Neural cell (in vitro differentiated cells): ENCODE measurements at regions not wholly inside any gene's neighbourhood (a gene's known extent, or its start where the extent isn't known, plus 50 kb on each side); places are given as distances from the start of the nearest gene placed in this dataset.

Experiments
- H2AFZ ChIP-seq: fragments of 200-600, 300-800 bp; sonication (generic), shearing (Covaris generic); 2 replicates; pipeline ENCODE4 v1.6.0; 2014; ENCODE audit warnings: low read depth, mild to moderate bottlenecking, antibody characterized with exemption, low read length, moderate library complexity
- H3F3A ChIP-seq: fragments of 200-600 bp; shearing (Covaris generic); 2 replicates; pipeline ENCODE4 v1.6.1; 2016; ENCODE audit warnings: mild to moderate bottlenecking, moderate library complexity, mixed read lengths, antibody characterized with exemption, low read length; ENCODE audit not compliant: insufficient read depth, poor library complexity, severe bottlenecking
- H3K27ac ChIP-seq: fragments of 200-600, 300-800 bp; sonication (generic), shearing (Covaris generic); 2 replicates; pipeline ENCODE4 v1.5.1; 2014; ENCODE audit warnings: mild to moderate bottlenecking, low read length, moderate library complexity
- H3K27me3 ChIP-seq: fragments of 300-800, 200-600 bp; sonication (generic), shearing (Covaris generic); 2 replicates; pipeline ENCODE4 v1.6.0; 2014; ENCODE audit warnings: mild to moderate bottlenecking, low read depth, low read length, moderate library complexity; ENCODE audit not compliant: insufficient read depth
- H3K36me3 ChIP-seq: fragments of 300-800, 200-600 bp; sonication (generic), shearing (Covaris generic); 2 replicates; pipeline ENCODE4 v1.5.1; 2014; ENCODE audit warnings: mild to moderate bottlenecking, antibody characterized with exemption, low read length, moderate library complexity; ENCODE audit not compliant: insufficient read depth
- H3K4me2 ChIP-seq: fragments of 300-800, 200-600 bp; sonication (generic), shearing (Covaris generic); 2 replicates; pipeline ENCODE4 v1.6.0; 2014; ENCODE audit warnings: mild to moderate bottlenecking, low read length
- H3K4me3 ChIP-seq: fragments of 300-800, 200-600 bp; sonication (generic), shearing (Covaris generic); 2 replicates; pipeline ENCODE4 v1.5.1; 2014; ENCODE audit warnings: mild to moderate bottlenecking, low read length, moderate library complexity
- H3K79me2 ChIP-seq: fragments of 200-600 bp; shearing (Covaris generic); replicated peaks from 2 replicates; pipeline ENCODE4 v1.6.0; 2014; ENCODE audit warnings: mild to moderate bottlenecking, low read length, moderate library complexity; ENCODE audit not compliant: insufficient read depth
- H3K9ac ChIP-seq: fragments of 300-800, 200-600 bp; sonication (generic), shearing (Covaris generic); 2 replicates; pipeline ENCODE4 v1.6.1; 2016; ENCODE audit warnings: mild to moderate bottlenecking, low read length, mixed read lengths
- H3K9me2 ChIP-seq: fragments of 200-600 bp; shearing (Covaris generic); 2 replicates; pipeline ENCODE4 v1.6.1; 2016; ENCODE audit warnings: mild to moderate bottlenecking, low read length, mixed read lengths; ENCODE audit not compliant: insufficient read depth
- H3K9me3 ChIP-seq: fragments of 200-600, 300-800 bp; sonication (generic), shearing (Covaris generic); 2 replicates; pipeline ENCODE4 v1.6.1; 2016; ENCODE audit warnings: mild to moderate bottlenecking, mixed run types, low read length, moderate library complexity, mixed read lengths
- H4K20me1 ChIP-seq: fragments of 200-600 bp; shearing (Covaris generic); 2 replicates; pipeline ENCODE4 v1.6.1; 2016; ENCODE audit warnings: mild to moderate bottlenecking, mixed run types; ENCODE audit not compliant: insufficient read depth
- CTCF ChIP-seq: fragments of 450-650 bp; IDR thresholded peaks from 2 replicates; pipeline ENCODE4 v1.5.1; 2014; ENCODE audit warnings: antibody characterized with exemption, mild to moderate bottlenecking, moderate library complexity; ENCODE audit not compliant: poor library complexity, severe bottlenecking
- EP300 ChIP-seq: fragments of 450-650 bp; conservative IDR thresholded peaks from 2 replicates; pipeline ENCODE4 v1.6.1; 2014; ENCODE audit warnings: antibody characterized with exemption, mild to moderate bottlenecking, moderate library complexity; ENCODE audit not compliant: poor library complexity, severe bottlenecking
- EZH2 ChIP-seq: fragments of 200-600, 300-800 bp; shearing (Covaris generic), sonication (generic); IDR thresholded peaks from 2 replicates; pipeline ENCODE4 v1.6.1; 2014; ENCODE audit warnings: antibody characterized with exemption, low read length, borderline replicate concordance, mild to moderate bottlenecking; ENCODE audit not compliant: insufficient read depth, poor library complexity, severe bottlenecking
- MXI1 ChIP-seq: fragments of 450-650 bp; conservative IDR thresholded peaks from 2 replicates; pipeline ENCODE4 v1.6.1; 2014; ENCODE audit warnings: antibody characterized with exemption, mild to moderate bottlenecking; ENCODE audit not compliant: poor library complexity, severe bottlenecking
- POLR2AphosphoS5 ChIP-seq: IDR thresholded peaks from 2 replicates; pipeline ENCODE4 v1.6.1; 2012
- RAD21 ChIP-seq: fragments of 450-650 bp; conservative IDR thresholded peaks from 2 replicates; pipeline ENCODE4 v1.6.1; 2014; ENCODE audit warnings: antibody characterized with exemption, mild to moderate bottlenecking, moderate library complexity
- REST ChIP-seq: IDR thresholded peaks from 2 replicates; pipeline ENCODE4 v1.6.1; 2012; ENCODE audit warnings: borderline replicate concordance
- SMC3 ChIP-seq: fragments of 450-650 bp; conservative IDR thresholded peaks from 2 replicates; pipeline ENCODE4 v1.6.1; 2014; ENCODE audit warnings: antibody characterized with exemption, mild to moderate bottlenecking, moderate library complexity; ENCODE audit not compliant: poor library complexity
- TAF1 ChIP-seq: IDR thresholded peaks from 2 replicates; pipeline ENCODE4 v1.6.1; 2012; ENCODE audit warnings: low read depth

- H3K27ac ChIP-seq, result peak overlapping the region; percentile 77
- H3F3A ChIP-seq, result no peaks in the 10 kb centered on the region
- peak overlapping the region; percentile 29 for H2AFZ ChIP-seq
- no peaks in the 10 kb centered on the region for H3K9me3 ChIP-seq
- peak overlapping the region; percentile 48 for H3K4me2 ChIP-seq
- no peak overlapping the region for H3K9ac ChIP-seq
- no peaks in the 10 kb centered on the region for H3K9me2 ChIP-seq
- H3K4me3 ChIP-seq, result peak overlapping the region; percentile 33
- H3K27me3 ChIP-seq, result no peaks in the 10 kb centered on the region
- no peaks in the 10 kb centered on the region for H4K20me1 ChIP-seq
- no peak for TF ChIP-seq MXI1
- H3K79me2 ChIP-seq, result no peaks in the 10 kb centered on the region
- H3K36me3 ChIP-seq, result no peaks in the 10 kb centered on the region
These were observed 400.9 kb upstream of the PDE3A start for GRCh38 chr12:19967431-19967830.

GRCh38 chr12:19970116-19970515, 398.2 kb upstream of the PDE3A start:
- TF ChIP-seq TAF1, result no peak
- no peak for TF ChIP-seq EP300
- no peak for TF ChIP-seq POLR2AphosphoS5
- no peak for TF ChIP-seq RAD21
- TF ChIP-seq REST, result no peak
- TF ChIP-seq CTCF, result no peak
- TF ChIP-seq SMC3, result no peak
- no peak for TF ChIP-seq EZH2
- TF ChIP-seq MXI1, result no peak
- no peak overlapping the region for H3K4me3 ChIP-seq
- H3K9me3 ChIP-seq, result no peaks in the 10 kb centered on the region
- H2AFZ ChIP-seq, result no peak overlapping the region
- H3K27ac ChIP-seq, result no peak overlapping the region
- no peak overlapping the region for H3K9ac ChIP-seq
- H3K36me3 ChIP-seq, result no peaks in the 10 kb centered on the region
- no peak overlapping the region for H3K4me2 ChIP-seq
- no peaks in the 10 kb centered on the region for H3F3A ChIP-seq
- no peaks in the 10 kb centered on the region for H3K79me2 ChIP-seq
- no peaks in the 10 kb centered on the region for H4K20me1 ChIP-seq
- no peaks in the 10 kb centered on the region for H3K9me2 ChIP-seq
- H3K27me3 ChIP-seq, result no peaks in the 10 kb centered on the region

GRCh38 chr12:19970821-19971220, 397.5 kb upstream of the PDE3A start:
- Histone ChIP-seq H3K4me2 (no peak overlapping the region), H3K79me2 (no peaks in the 10 kb centered on the region), H3K27ac (no peak overlapping the region)

More at GRCh38 chr12:19970821-19971220, 397.5 kb upstream of the PDE3A start:
- TF ChIP-seq MXI1, result no peak
- TF ChIP-seq TAF1, result no peak
- TF ChIP-seq POLR2AphosphoS5, result no peak
- TF ChIP-seq RAD21, result no peak
- no peak for TF ChIP-seq EP300
- no peak for TF ChIP-seq CTCF
- no peak for TF ChIP-seq SMC3
- TF ChIP-seq REST, result no peak
- no peak for TF ChIP-seq EZH2
- H2AFZ ChIP-seq, result no peak overlapping the region
- H4K20me1 ChIP-seq, result no peaks in the 10 kb centered on the region
- H3K4me3 ChIP-seq, result no peak overlapping the region
- H3K9me2 ChIP-seq, result no peaks in the 10 kb centered on the region
- no peaks in the 10 kb centered on the region for H3K9me3 ChIP-seq
- no peaks in the 10 kb centered on the region for H3K27me3 ChIP-seq
- no peaks in the 10 kb centered on the region for H3K36me3 ChIP-seq
- H3F3A ChIP-seq, result no peaks in the 10 kb centered on the region
- no peak overlapping the region for H3K9ac ChIP-seq
